A549 (cell line): ENCODE measurements at regions not wholly inside any gene's neighbourhood (a gene's known extent, or its start where the extent isn't known, plus 50 kb on each side); places are given as distances from the start of the nearest gene placed in this dataset.

ENCODE experiments used
- ATAC-seq, 2 experiments: fragments of 200-7000 bp in 1 of 2; fragments of >200 bp in 1 of 2; cut with Nextera tagmentation in 1 of 2; cut with Tn5 transposase in 1 of 2; 3 replicates each; pipeline versions ENCODE4 v1.8.0 to v1.9.1; 2018 to 2020; ENCODE audit warnings: mild to moderate bottlenecking in 1 of 2, moderate library complexity in 1 of 2
- CTCF ChIA-PET: fragments of 300-600 bp; sonication (Branson Sonifier 250); formaldehyde crosslinking; extraction: SDS; loops from one replicate; lab custom pipeline; 2021; ENCODE audit warnings: antibody characterized with exemption, inconsistent platforms; lab: Yijun Ruan, JAX
- POLR2A ChIA-PET: fragments of 350-600 bp; formaldehyde crosslinking; extraction: SDS; loops from one replicate; lab custom pipeline; 2021; ENCODE audit warnings: antibody characterized with exemption, inconsistent platforms; lab: Yijun Ruan, JAX
- DNase-seq, 2 experiments: peaks; one replicate each; pipeline versions ENCODE4 v3.0.0 to v3.0.0-alpha.2; 2011 to 2016; ENCODE audit warnings: low read depth in 1 of 2, low spot score in 1 of 2
- FAIRE-seq: peaks from 2 replicates; lab custom pipeline; 2011; peaks lifted over from hg19 to GRCh38; lab: Jason Lieb, UNC
- H3K27ac ChIP-seq, 2 experiments: fragments of >200 bp; sonication (Bioruptor Twin); formaldehyde crosslinking; 3 replicates each; pipeline ENCODE4 v1.5.1; 2016 to 2017
- H3K4me1 ChIP-seq: fragments of >200 bp; sonication (Bioruptor Twin); formaldehyde crosslinking; 3 replicates; pipeline ENCODE4 v1.6.1; 2016
- H3K4me2 ChIP-seq: fragments of >200 bp; sonication (Bioruptor Twin); formaldehyde crosslinking; 3 replicates; pipeline ENCODE4 v1.6.1; 2016
- H3K4me3 ChIP-seq: fragments of >200 bp; sonication (Bioruptor Twin); formaldehyde crosslinking; 3 replicates; pipeline ENCODE4 v1.5.1; 2016
- H3K9me3 ChIP-seq: fragments of >200 bp; sonication (Bioruptor Twin); formaldehyde crosslinking; 3 replicates; pipeline ENCODE4 v1.6.1; 2016
- BHLHE40 ChIP-seq: IDR thresholded peaks from 2 replicates; pipeline ENCODE4 v1.6.1; 2012; ENCODE audit warnings: low read depth, low read length, inconsistent platforms
- CHD4 ChIP-seq: fragments of 200-600 bp; sonication (generic); IDR thresholded peaks from 2 replicates; pipeline ENCODE4 v1.6.1; 2016; ENCODE audit warnings: antibody characterized with exemption, mild to moderate bottlenecking, borderline replicate concordance
- EHMT2 ChIP-seq: fragments of 200-600 bp; sonication (generic); IDR thresholded peaks from 2 replicates; pipeline ENCODE4 v1.6.1; 2016; ENCODE audit warnings: antibody characterized with exemption, low read depth, mild to moderate bottlenecking, moderate library complexity
- EP300 ChIP-seq, 2 experiments: fragments of >200 bp; sonication (Bioruptor Twin); formaldehyde crosslinking; IDR thresholded peaks; 2 replicates in 1 of 2; 3 replicates in 1 of 2; pipeline ENCODE4 v1.6.1; 2016 to 2017
- FOSB ChIP-seq: fragments of 250-450 bp; sonication (Bioruptor Pico); IDR thresholded peaks from 2 replicates; pipeline ENCODE4 v1.5.0; 2020; ENCODE audit warnings: mild to moderate bottlenecking, moderate library complexity
- HOXA7 ChIP-seq: fragments of 250-450 bp; sonication (Bioruptor Pico); IDR thresholded peaks from 2 replicates; pipeline ENCODE4 v1.5.0; 2020; ENCODE audit warnings: mild to moderate bottlenecking, moderate library complexity
- HOXB5 ChIP-seq: fragments of 250-450 bp; sonication (Bioruptor Pico); IDR thresholded peaks from 2 replicates; pipeline ENCODE4 v1.5.0; 2020; ENCODE audit warnings: mild to moderate bottlenecking, moderate library complexity
- MAFK ChIP-seq: fragments of 450-650 bp; IDR thresholded peaks from 2 replicates; pipeline ENCODE4 v1.6.1; 2014; ENCODE audit not compliant: partially characterized antibody
- MAZ ChIP-seq: fragments of 150-350 bp; IDR thresholded peaks from 2 replicates; pipeline ENCODE4 v1.6.1; 2014; ENCODE audit warnings: antibody characterized with exemption, low read depth, low read length, borderline replicate concordance
- MYC ChIP-seq: IDR thresholded peaks from 2 replicates; pipeline ENCODE4 v1.6.1; 2012; ENCODE audit warnings: mild to moderate bottlenecking, inconsistent platforms, low read length, improper control_type of control experiment, borderline replicate concordance
- NFE2L2 ChIP-seq: fragments of 150-350 bp; conservative IDR thresholded peaks from 2 replicates; pipeline ENCODE4 v1.6.1; 2014; ENCODE audit warnings: low read length
- POLR2AphosphoS2 ChIP-seq: conservative IDR thresholded peaks from 2 replicates; pipeline ENCODE4 v1.6.1; 2012; ENCODE audit warnings: low read length, improper control_type of control experiment, inconsistent platforms
- RCOR1 ChIP-seq: fragments of 150-350 bp; IDR thresholded peaks from 2 replicates; pipeline ENCODE4 v1.6.1; 2014; ENCODE audit warnings: antibody characterized with exemption, low read length, low read depth
- RFX5 ChIP-seq: fragments of 450-650 bp; IDR thresholded peaks from 2 replicates; pipeline ENCODE4 v1.7.1; 2014; ENCODE audit warnings: antibody characterized with exemption, mild to moderate bottlenecking, moderate library complexity
- RNF2 ChIP-seq: fragments of 200-600 bp; sonication (generic); IDR thresholded peaks from 2 replicates; pipeline ENCODE4 v1.6.1; 2016; ENCODE audit warnings: low read depth, mild to moderate bottlenecking, antibody characterized with exemption, moderate library complexity, borderline replicate concordance
- SMC3 ChIP-seq: fragments of >200 bp; sonication (Bioruptor Twin); formaldehyde crosslinking; IDR thresholded peaks from 3 replicates; pipeline ENCODE4 v1.6.1; 2018; ENCODE audit warnings: inconsistent platforms
- TP53 ChIP-seq: fragments of 250-450 bp; sonication (Bioruptor Pico); IDR thresholded peaks from 2 replicates; pipeline ENCODE4 v1.5.0; 2021; ENCODE audit warnings: mild to moderate bottlenecking, moderate library complexity
- WGBS: methylation state at CpG from one replicate; pipeline ENCODE4 v1.1.6; 2017; ENCODE audit errors: missing lambda C conversion rate; 5-methylcytosine and 5-hydroxymethylcytosine counted together
- TF ChIP-seq, protein P1 (sequence below): fragments of 200-600 bp; sonication (generic); IDR thresholded peaks from 2 replicates; pipeline ENCODE4 v1.6.1; 2016; ENCODE audit warnings: antibody characterized with exemption, mild to moderate bottlenecking, moderate library complexity
- TF ChIP-seq, protein P2 (sequence below): fragments of >200 bp; sonication (Bioruptor Twin); formaldehyde crosslinking; IDR thresholded peaks from 2 replicates; pipeline ENCODE4 v1.6.1; 2016
- TF ChIP-seq, protein P3 (sequence below): IDR thresholded peaks from 2 replicates; pipeline ENCODE4 v1.6.1; 2012
- TF ChIP-seq, protein P4 (sequence below): fragments of 150-350 bp; IDR thresholded peaks from 2 replicates; pipeline ENCODE4 v1.6.1; 2014; ENCODE audit warnings: low read depth, mild to moderate bottlenecking, low read length

DNA sequence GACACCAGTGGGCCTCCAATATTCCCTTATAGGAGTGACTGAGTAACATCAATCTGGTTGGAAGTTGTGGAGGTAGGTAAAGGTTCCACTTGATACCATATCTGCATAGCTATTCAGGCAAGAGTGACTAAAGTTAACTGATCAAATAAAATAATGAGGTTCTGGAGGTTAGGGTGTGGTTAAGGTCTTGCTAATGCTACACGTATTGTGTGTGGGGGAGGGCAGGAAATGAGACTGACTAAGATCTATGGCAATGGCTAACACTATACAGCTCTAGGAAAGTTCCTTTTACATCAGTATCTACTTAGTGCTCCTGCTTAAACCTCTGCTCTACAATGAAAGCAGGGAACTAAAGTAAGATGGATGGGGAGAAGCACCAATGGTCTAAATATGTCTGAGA lies 149.1 kb upstream of the MGAT5 start:
- WGBS, result 24% methylated on average over 1 of the region's 1 CpG
- no peak for TF ChIP-seq MAFK
- TF ChIP-seq, protein P1, sequence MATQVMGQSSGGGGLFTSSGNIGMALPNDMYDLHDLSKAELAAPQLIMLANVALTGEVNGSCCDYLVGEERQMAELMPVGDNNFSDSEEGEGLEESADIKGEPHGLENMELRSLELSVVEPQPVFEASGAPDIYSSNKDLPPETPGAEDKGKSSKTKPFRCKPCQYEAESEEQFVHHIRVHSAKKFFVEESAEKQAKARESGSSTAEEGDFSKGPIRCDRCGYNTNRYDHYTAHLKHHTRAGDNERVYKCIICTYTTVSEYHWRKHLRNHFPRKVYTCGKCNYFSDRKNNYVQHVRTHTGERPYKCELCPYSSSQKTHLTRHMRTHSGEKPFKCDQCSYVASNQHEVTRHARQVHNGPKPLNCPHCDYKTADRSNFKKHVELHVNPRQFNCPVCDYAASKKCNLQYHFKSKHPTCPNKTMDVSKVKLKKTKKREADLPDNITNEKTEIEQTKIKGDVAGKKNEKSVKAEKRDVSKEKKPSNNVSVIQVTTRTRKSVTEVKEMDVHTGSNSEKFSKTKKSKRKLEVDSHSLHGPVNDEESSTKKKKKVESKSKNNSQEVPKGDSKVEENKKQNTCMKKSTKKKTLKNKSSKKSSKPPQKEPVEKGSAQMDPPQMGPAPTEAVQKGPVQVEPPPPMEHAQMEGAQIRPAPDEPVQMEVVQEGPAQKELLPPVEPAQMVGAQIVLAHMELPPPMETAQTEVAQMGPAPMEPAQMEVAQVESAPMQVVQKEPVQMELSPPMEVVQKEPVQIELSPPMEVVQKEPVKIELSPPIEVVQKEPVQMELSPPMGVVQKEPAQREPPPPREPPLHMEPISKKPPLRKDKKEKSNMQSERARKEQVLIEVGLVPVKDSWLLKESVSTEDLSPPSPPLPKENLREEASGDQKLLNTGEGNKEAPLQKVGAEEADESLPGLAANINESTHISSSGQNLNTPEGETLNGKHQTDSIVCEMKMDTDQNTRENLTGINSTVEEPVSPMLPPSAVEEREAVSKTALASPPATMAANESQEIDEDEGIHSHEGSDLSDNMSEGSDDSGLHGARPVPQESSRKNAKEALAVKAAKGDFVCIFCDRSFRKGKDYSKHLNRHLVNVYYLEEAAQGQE, result no peak
- no peak for TF ChIP-seq RNF2
- TF ChIP-seq MAZ, result no peak
- TF ChIP-seq EP300 (IDR thresholded peaks at IDR 0.05), result no peak
- TF ChIP-seq, protein P2, sequence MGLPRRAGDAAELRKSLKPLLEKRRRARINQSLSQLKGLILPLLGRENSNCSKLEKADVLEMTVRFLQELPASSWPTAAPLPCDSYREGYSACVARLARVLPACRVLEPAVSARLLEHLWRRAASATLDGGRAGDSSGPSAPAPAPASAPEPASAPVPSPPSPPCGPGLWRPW, result no peak
- TF ChIP-seq RCOR1, result no peak
- TF ChIP-seq NFE2L2, result no peak
- no peak for TF ChIP-seq FOSB
- TF ChIP-seq SMC3, result no peak
- no peak overlapping the region for H3K4me3 ChIP-seq
- ChIA-PET POLR2A (no interaction called here), CTCF (no interaction called here)
- FAIRE-seq, result no peak
- H3K27ac ChIP-seq, result no peak overlapping the region; a peak in 1 of 6 replicates
- H3K4me2 ChIP-seq, result no peak overlapping the region
- H3K4me1 ChIP-seq, result no peaks in the 10 kb centered on the region
- DNase-seq, result no peak
- ATAC-seq, result no peak
- no peaks in the 10 kb centered on the region for H3K9me3 ChIP-seq

DNA sequence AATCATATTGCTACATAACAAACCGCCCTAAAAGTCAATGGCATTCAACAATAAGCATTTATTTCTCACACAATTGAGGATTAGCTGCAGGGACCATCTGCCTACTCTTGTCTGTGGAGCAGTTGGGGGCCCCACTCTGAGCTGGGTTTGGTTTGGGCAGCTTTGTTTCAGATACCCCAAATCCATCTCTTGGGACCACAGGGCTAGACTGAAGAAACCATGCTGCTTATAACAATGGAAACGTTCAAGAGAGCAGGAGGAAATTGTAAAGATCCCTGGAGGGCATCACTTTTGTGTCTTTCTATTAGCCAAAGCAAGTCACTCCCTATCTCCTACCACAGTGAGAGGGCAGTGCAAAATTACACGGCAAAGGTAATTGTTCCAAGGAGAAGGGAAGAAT lies 146.5 kb upstream of the MGAT5 start:
- ChIA-PET POLR2A (no interaction called here), CTCF (interaction anchor here (0.6 kb wide), 1 partner anchor 8 kb away, joined by 3 read pairs; no protein-coding TSS in a partner anchor)
- Histone ChIP-seq H3K4me1 (no peaks in the 10 kb centered on the region), H3K9me3 (peaks cover 8% of the 10 kb centered on the region; the same call in 2 of the 3 replicates), H3K4me3 (no peak overlapping the region), H3K27ac (no peak overlapping the region), H3K4me2 (no peak overlapping the region)
- ATAC-seq (no peak), DNase-seq (no peak), FAIRE-seq (no peak)
- 37% methylated on average over 3 of the region's 3 CpGs for WGBS
- TF ChIP-seq HOXA7 (CRISPR knock-in tag) (no peak), CHD4 (no peak), HOXB5 (no peak), POLR2AphosphoS2 (no peak), EHMT2 (no peak), BHLHE40 (no peak), RFX5 (no peak), MYC (no peak), TP53 (CRISPR knock-in tag) (no peak)
- TF ChIP-seq, protein P3, sequence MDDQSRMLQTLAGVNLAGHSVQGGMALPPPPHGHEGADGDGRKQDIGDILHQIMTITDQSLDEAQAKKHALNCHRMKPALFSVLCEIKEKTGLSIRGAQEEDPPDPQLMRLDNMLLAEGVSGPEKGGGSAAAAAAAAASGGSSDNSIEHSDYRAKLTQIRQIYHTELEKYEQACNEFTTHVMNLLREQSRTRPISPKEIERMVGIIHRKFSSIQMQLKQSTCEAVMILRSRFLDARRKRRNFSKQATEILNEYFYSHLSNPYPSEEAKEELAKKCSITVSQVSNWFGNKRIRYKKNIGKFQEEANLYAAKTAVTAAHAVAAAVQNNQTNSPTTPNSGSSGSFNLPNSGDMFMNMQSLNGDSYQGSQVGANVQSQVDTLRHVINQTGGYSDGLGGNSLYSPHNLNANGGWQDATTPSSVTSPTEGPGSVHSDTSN, result no peak
- TF ChIP-seq, protein P4, sequence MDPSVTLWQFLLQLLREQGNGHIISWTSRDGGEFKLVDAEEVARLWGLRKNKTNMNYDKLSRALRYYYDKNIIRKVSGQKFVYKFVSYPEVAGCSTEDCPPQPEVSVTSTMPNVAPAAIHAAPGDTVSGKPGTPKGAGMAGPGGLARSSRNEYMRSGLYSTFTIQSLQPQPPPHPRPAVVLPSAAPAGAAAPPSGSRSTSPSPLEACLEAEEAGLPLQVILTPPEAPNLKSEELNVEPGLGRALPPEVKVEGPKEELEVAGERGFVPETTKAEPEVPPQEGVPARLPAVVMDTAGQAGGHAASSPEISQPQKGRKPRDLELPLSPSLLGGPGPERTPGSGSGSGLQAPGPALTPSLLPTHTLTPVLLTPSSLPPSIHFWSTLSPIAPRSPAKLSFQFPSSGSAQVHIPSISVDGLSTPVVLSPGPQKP, result no peak
